ENCODE measurements at regions not wholly inside any gene's neighbourhood (a gene's known extent, or its start where the extent isn't known, plus 50 kb on each side); places are given as distances from the start of the nearest gene placed in this dataset.
"Not testable (repeated sequence)": the region's sequence is repeated elsewhere in the genome, so short reads cannot be mapped to it uniquely, and the experiment has no call there.

DNA sequence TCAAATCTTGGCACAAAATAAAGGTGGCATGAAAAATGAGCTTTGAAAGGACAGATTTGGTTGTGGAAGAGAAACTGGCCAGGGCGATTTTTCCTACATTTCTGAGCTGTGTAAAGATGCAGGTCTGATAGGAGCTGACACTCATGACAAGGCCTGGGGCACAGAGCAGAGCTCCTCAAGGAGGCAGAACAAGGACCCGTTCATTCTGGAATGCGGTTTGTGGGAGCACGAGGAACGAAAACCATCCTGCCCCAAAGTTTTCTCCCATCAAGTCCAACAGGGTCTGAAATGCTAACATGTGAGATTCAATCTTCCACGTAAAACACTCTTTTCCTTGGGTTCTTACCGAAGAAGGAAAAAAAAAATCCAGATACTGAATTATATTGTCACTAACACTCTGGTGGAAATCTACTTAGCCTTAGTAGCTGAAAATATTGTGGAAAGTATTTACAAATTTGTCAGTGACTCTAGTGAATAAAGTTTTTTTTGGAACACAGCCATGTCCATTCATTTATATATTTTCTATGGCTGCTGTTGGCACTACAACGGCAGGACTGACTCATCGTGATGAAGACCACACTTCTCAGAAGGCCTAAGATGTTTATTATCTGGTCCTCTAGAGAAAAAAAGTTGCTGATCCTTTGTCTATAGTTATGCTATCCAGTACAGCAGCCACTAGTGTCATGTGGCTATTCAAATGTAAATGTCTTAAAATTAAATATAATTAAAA is 215.7 kb downstream of the BAMBI start (continued):
- TF ChIP-seq, protein P1, sequence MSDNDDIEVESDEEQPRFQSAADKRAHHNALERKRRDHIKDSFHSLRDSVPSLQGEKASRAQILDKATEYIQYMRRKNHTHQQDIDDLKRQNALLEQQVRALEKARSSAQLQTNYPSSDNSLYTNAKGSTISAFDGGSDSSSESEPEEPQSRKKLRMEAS (IDR thresholded peaks at IDR 0.05) = no peak
- TF ChIP-seq SRF (IDR thresholded peaks at IDR 0.05; ENCODE audit: low read depth) (no peak), CBX3 (IDR thresholded peaks at IDR 0.05; ENCODE audit: low read depth) (no peak)

DNA sequence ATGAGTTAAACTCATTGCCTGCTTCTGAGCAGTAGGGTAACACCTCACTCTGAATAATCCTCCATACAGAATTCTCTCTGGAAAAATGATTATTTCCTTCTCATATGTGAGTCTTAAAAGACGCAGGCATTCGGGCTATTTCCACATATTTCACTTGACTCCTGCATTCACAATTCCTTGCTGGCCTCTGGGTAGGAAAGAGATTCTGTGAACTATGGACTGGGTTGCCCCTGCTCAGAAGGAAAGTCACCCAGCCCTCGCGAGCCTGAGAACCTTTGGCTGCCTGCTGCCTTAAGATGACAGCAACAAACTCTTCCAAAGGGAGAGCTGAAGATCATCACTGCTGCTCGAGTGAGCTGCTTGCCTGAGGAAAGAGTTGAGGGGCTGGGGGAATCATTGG is 216.8 kb downstream of the BAMBI start:
- H2AFZ ChIP-seq (ENCODE audit: low read depth, low read length, poor library complexity, severe bottlenecking) = no peak overlapping the region
- H4K20me1 ChIP-seq (ENCODE audit: insufficient read depth) = no peaks in the 10 kb centered on the region
- no peaks in the 10 kb centered on the region for H3K79me2 ChIP-seq (ENCODE audit: insufficient read depth, low read length)
- POLR2A ChIA-PET = no interaction called here
- no peaks in the 10 kb centered on the region for H3K27me3 ChIP-seq (ENCODE audit: insufficient read depth, low read length)
- no peak overlapping the region for H3K27ac ChIP-seq (ENCODE audit: low read depth, low read length)
- TF ChIP-seq EZH2phosphoT487 (IDR thresholded peaks at IDR 0.05; ENCODE audit: borderline replicate concordance) (no peak), POLR2AphosphoS5 (IDR thresholded peaks at IDR 0.05; ENCODE audit: low read depth, low read length) (no peak), CEBPB (IDR thresholded peaks at IDR 0.05; ENCODE audit: low read depth) (no peak), FOSL1 (IDR thresholded peaks at IDR 0.05; ENCODE audit: low read depth) (no peak), RAD21 (IDR thresholded peaks at IDR 0.05; ENCODE audit: low read depth) (no peak), SP1 (IDR thresholded peaks at IDR 0.05; ENCODE audit: low read depth) (no peak), SIN3A (IDR thresholded peaks at IDR 0.05; ENCODE audit: low read depth) (no peak), EGR1 (IDR thresholded peaks at IDR 0.05; ENCODE audit: low read depth) (no peak), POLR2A (IDR thresholded peaks at IDR 0.05; ENCODE audit: borderline replicate concordance, extremely low read depth, insufficient read depth, insufficient read length) (no peak), TCF7L2 (IDR thresholded peaks at IDR 0.05; ENCODE audit: borderline replicate concordance, extremely low read depth, insufficient read depth, insufficient read length) (no peak), EZH2 (IDR thresholded peaks at IDR 0.05) (no peak)
- TF ChIP-seq, protein P2, sequence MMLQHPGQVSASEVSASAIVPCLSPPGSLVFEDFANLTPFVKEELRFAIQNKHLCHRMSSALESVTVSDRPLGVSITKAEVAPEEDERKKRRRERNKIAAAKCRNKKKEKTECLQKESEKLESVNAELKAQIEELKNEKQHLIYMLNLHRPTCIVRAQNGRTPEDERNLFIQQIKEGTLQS (IDR thresholded peaks at IDR 0.05) = no peak
- TF ChIP-seq, protein P1 (IDR thresholded peaks at IDR 0.05) = no peak
- H3K36me3 ChIP-seq (ENCODE audit: control insufficient read depth in 1 of 2, insufficient read depth in 2 of 2, low read length in 2 of 2) = no peaks in the 10 kb centered on the region
- DNase-seq (ENCODE audit: low read depth, low spot score) = no peak
- no peak overlapping the region for H3K4me2 ChIP-seq (ENCODE audit: low read length)
- RAD21 ChIA-PET (ENCODE audit: low non-redundant PET in 1 of 2, low total read pairs in 2 of 2, uncharacterized antibody in 2 of 2, unreplicated experiment in 2 of 2) = no interaction called here
- BruUV-seq (replicated peaks) = no TSS peak
- H3K9me3 ChIP-seq (ENCODE audit: control insufficient read depth in 1 of 2, insufficient read depth in 1 of 2, low read depth in 1 of 2, low read length in 2 of 2) = no peaks in the 10 kb centered on the region
- no peak for ATAC-seq
- peaks cover 0 to 4% of the 10 kb centered on the region in 2 experiments; a peak in 1 of 4 replicates for H3K4me1 ChIP-seq (ENCODE audit: control insufficient read depth in 1 of 2, insufficient read depth in 2 of 2, low read length in 2 of 2)
- intact Hi-C loops (cut with micrococcal nuclease) = no loop called here
- H3K9ac ChIP-seq (ENCODE audit: low read length) = no peak overlapping the region
- H3K9me2 ChIP-seq (ENCODE audit: insufficient read depth) = no peaks in the 10 kb centered on the region
- CTCF ChIA-PET = interaction anchor here (1.2 kb wide), 1 partner anchor 22 kb away, joined by 3 read pairs; no protein-coding TSS in a partner anchor
- no peak overlapping the region for H3K4me3 ChIP-seq (replicated peaks in 1 of 2; ENCODE audit: low read depth in 1 of 2, low read length in 2 of 2)

DNA sequence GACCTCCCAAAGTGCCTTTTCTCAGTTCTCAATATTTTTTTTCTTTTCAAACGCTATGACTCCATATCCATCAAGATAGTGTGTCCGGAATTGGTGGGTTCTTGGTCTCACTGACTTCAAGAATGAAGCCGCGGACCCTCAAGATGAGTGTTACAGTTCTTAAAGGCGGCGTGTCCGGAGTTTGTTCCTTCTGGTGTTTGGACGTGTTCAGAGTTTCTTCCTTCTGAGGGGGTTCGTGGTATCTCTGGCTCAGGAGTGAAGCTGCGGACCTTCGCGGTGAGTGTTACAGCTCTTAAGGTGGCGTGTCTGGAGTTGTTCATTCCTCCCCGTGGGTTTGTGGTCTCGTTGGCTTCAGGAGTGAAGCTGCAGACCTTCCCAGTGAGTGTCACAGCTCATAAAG is 218.3 kb downstream of the BAMBI start:
- BruUV-seq (replicated peaks); H3K79me2 ChIP-seq (ENCODE audit: insufficient read depth, low read length); H3K36me3 ChIP-seq (ENCODE audit: control insufficient read depth in 1 of 2, insufficient read depth in 2 of 2, low read length in 2 of 2); CTCF ChIA-PET; RAD21 ChIA-PET (ENCODE audit: low non-redundant PET in 1 of 2, low total read pairs in 2 of 2, uncharacterized antibody in 2 of 2, unreplicated experiment in 2 of 2); intact Hi-C loops (cut with micrococcal nuclease); H3K9ac ChIP-seq (ENCODE audit: low read length); ATAC-seq; POLR2A ChIA-PET; DNase-seq (ENCODE audit: low read depth, low spot score); H3K4me1 ChIP-seq (ENCODE audit: control insufficient read depth in 1 of 2, insufficient read depth in 2 of 2, low read length in 2 of 2); H3K27me3 ChIP-seq (ENCODE audit: insufficient read depth, low read length); H3K9me2 ChIP-seq (ENCODE audit: insufficient read depth); H3K9me3 ChIP-seq (ENCODE audit: control insufficient read depth in 1 of 2, insufficient read depth in 1 of 2, low read depth in 1 of 2, low read length in 2 of 2); H2AFZ ChIP-seq (ENCODE audit: low read depth, low read length, poor library complexity, severe bottlenecking); H3K27ac ChIP-seq (ENCODE audit: low read depth, low read length); H3K4me2 ChIP-seq (ENCODE audit: low read length); H3K4me3 ChIP-seq (replicated peaks in 1 of 2; ENCODE audit: low read depth in 1 of 2, low read length in 2 of 2); H4K20me1 ChIP-seq (ENCODE audit: insufficient read depth): not testable (repeated sequence)

Data from HCT116 (cell line).